ENCODE measurements at regions not wholly inside any gene's neighbourhood (a gene's known extent, or its start where the extent isn't known, plus 50 kb on each side); places are given as distances from the start of the nearest gene placed in this dataset.

DNA sequence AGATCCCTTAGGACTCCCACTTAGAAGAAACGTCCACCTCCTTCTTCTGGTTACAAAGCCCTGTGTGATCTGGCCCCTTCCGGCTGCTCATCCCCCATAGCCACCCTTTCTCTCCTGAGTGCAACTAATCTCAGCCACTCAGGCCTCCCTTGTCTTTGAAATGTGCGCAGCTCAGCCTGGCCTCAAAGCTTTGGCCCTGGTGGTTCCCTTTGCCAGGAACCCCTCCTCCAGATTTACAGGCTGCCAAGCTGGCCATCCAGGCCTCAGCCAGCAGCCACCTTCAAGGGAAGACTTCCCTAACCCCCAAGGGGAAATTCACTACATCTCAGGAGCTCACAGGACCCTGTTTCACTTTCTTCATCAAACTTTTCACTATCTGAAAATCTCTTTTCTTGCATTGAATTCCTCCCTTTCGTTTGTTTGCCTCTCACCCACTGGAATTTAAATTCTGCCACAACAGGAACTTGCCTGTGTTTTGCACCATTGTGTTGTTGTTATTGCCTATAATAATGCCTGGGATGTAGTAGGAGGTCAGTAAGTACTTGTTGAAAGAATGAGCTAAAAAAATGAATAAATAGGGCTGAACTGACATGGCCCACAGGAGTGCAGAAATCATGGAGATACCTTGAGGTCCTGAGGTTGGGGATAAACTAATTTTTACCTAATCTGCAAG lies 109.5 kb upstream of the PFN2 start:
- no peak for DNase-seq

GRCh38 chr3:150079029-150079739 lies 108.5 kb upstream of the PFN2 start:
- DNase-seq = no peak

DNA sequence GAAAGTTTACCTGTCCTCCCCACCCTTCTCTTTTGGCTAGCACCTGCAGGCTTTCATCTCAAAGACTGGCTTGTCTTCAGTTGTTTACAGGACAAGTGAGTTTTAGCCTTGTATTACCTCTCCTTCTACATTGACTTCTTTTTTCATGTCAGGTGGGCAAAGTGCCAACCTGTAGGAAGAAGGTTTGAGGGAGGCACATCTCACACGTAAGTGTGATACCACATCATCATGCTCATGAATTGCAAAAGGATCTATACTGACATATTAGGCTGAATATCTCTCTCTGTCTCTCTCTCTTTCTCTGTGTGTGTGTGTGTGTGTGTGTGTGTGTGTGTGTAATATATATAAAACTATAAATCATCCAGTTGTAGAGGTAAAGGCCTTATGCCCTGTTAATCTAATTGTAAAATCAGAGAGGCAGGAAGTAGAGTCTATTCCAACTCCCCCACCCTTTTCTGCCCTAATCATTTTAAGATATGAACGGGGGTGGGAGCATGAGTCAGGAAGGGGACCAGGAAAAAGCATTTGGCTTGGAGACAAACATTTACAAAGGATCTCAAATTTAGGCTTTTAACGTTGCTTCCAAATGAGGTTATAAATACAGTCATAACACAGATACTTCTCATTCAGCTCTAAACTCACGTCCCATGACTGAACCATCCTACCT lies 107.0 kb upstream of the PFN2 start:
- DNase-seq = no peak

DNA sequence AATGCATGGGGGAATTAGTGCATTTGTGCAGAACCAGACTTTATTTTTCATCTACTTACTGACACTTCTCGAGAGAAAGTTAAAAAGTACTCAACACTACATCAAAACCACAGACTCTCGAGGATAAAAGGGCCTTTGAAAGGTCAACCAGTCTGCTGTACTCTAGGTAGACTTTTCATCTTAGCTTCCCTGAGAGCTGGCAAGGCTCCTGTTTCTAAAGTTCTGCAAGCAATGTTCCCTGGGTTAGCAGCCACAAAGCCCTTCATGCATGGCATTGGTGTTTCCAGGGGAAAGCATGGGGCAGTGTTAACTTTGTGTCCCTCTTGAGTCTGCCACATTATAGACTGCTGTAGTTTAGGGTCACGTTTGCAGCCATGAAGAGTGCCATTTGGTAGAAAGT lies 106.4 kb upstream of the PFN2 start:
- DNase-seq = no peak

- no peak for DNase-seq
These were observed 105.7 kb upstream of the PFN2 start for GRCh38 chr3:150076443-150076842.

GRCh38 chr3:150075417-150075865 lies 104.7 kb upstream of the PFN2 start:
- DNase-seq = no peak

- no peak for DNase-seq
These were observed 104.2 kb upstream of the PFN2 start for GRCh38 chr3:150074697-150075416.

- no peak for DNase-seq
These were observed 103.6 kb upstream of the PFN2 start for GRCh38 chr3:150074277-150074676.

- no peak for DNase-seq
These were observed 102.8 kb upstream of the PFN2 start for GRCh38 chr3:150073513-150073912.

DNA sequence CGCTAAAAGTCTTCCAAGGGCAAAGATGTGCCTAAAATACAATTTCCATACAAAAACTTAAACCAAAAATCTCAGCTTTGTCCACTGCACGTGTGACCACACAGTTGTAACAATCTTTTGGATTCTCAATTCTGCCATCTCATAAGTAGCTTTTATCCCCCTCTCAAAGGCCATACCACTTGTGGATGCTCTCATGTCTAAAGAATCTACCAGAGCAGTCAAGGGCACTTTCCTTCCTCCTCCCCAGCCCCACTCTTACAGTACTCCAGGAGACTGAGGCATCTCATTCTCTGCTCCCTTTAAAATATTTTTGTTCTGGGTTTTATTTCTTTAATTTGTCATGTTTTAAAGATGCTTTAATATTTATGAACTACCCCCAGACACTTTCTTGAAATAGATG lies 102.3 kb upstream of the PFN2 start:
- DNase-seq = no peak

DNA sequence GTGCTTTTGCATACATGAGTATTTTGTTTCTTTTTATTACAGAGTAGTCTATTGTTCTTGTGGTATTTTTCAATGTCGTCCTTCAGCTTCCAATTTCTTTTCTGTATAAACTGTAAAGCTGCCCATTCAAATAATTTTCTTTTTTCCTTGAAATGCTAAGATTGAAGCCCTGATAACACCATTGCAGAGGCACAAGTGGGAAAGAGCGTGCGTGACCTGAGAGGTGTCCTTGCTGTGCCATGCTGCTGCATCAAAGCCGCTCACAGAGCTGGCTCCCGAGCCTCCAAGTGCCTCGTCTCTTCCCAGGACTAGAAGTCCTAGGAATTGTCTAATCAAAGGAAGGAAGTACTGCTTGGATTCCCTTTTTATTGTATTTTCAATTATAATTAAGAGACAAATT lies 101.9 kb upstream of the PFN2 start:
- no peak for DNase-seq

DNA sequence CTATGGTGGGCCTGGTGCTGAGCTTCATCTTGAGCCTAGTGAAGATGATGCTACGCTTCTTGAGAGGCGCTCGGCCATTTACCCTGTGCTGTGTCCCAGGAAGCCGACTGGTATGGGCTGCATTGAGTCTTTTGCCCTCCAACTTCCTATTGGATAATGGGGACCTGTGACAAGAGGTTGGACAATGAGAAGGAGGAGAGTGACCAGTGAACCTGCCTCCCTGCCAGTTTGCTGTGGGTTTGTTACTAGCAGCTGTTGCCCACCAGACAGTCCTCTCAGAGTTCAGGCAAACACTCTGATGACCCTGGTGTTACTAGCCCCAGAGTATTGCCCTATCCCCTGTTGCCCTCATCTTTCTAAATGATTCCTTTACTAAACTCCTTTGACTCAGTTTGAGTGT lies 99.6 kb upstream of the PFN2 start:
- no peak for DNase-seq

GRCh38 chr3:150069633-150070032 lies 98.9 kb upstream of the PFN2 start:
- no peak for DNase-seq

GRCh38 chr3:150069154-150069527 lies 98.4 kb upstream of the PFN2 start:
- DNase-seq = no peak

DNA sequence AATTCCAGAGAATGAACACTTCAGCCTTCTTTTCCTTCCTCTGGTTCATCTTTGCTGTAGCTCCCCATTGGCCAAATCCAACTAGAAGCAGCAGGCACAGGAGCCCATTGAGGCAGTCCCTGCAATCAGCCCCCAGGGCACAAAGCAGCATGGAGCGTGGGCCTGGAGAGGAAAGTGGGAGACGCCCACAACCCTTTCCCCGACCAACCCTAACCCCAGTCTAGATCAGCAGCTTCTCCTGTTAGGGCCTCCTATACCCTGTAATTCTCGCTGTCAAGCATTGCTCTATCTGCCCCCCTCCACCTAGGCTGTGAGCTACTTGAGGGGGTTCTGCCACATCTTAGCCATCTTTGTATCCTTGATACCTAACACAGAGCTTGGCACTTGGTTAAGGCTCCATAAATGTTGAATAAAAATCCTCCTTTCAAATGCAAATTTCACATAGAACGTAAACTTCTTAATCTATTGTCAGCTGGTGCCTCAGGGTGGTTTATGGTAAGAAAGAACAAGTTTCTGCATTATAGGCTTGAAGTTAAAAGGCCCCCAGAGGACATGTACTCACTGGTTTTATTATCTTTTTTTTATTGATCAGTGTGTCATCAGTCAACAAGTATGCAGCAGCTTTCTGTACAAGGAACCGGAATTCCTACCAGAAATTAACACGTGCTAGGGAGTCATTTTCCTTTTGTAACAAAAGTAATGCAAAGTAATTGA lies 97.9 kb upstream of the PFN2 start:
- DNase-seq = no peak

GRCh38 chr3:150067561-150067960 lies 96.9 kb upstream of the PFN2 start:
- DNase-seq = no peak

DNA sequence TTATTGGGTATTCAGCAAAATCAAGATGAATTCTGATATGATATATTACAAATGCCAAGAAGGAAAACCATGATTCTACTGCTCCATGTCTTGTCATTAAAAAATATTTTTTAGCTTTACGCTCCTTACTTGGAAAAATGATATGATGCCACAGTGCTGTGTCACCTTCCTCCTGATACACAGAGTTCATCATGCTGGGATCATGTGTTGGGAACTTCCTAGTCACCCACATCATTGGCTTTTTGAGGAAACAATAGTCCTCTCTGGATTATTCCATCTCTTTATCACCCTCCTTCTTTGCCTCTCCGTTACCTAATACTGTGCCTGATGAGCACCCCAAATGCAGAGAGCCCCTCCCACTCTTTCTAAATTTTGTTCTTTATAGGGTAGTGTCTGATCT lies 94.3 kb upstream of the PFN2 start:
- DNase-seq = no peak

DNA sequence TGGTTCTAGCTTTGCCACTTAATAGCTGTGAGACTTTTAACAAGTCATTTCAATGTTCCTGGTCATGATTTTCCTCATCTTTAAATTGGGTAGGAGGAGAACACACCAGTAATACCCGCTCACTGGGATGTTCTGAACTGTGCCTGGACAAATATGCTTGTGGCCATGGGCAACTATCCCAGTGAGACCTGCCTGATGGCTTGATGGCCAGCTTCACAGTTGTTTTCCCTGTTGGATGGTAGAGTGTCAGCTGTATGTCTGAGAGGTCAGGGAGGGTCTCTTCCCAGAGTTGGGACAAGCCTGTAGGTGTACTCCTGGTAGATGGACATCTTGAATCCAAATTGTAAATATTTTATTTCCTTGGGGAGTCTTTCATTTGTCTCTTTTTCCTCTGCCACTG lies 92.5 kb upstream of the PFN2 start:
- DNase-seq = no peak

GRCh38 chr3:150062492-150062891 lies 91.8 kb upstream of the PFN2 start:
- no peak for DNase-seq

GRCh38 chr3:150061288-150062024 lies 90.8 kb upstream of the PFN2 start:
- DNase-seq = no peak

DNA sequence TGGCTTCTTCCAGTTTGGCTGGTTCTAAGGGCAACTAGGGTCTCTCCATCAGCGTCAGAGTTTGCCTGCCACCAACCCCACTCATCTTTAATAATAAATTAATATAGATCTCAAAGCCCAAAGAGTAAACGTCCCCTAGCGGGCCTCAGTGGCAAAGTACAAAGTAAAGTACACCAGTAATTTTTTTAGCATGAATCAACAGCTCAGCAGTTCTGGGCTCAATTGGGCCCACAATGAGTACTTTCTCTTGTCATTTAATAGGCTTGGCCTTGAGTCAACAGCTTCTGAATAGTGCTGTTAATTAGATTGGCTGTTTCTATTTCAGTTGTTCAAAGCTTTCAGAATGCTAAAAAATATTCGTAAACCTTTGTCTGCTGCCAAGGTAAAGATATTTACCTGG lies 89.0 kb upstream of the PFN2 start:
- DNase-seq = no peak

DNA sequence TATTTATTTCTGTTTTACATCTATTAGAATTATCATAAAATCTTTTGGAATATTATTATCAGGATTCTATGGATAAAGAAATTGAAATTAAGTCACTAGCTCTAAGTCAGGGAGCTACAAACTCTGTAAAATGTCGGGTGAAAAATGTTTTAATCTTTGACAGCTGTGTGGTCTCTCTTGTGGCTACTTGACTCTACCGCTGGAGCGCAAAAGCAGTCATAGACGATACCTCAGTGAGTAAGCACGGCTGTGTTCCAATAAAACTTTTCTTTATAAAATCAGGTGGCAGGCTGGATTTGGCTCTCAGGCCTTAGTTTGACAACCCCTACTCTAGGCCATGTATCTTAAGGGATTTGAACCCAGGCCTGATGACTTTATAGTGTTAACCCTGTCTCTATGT lies 88.5 kb upstream of the PFN2 start:
- no peak for DNase-seq

Data from T-helper 1 cell (primary cell).